ENCODE measurements at regions not wholly inside any gene's neighbourhood (a gene's known extent, or its start where the extent isn't known, plus 50 kb on each side); places are given as distances from the start of the nearest gene placed in this dataset.

GRCh38 chr2:104344306-104344705, 509.6 kb upstream of the POU3F3 start:
- no peak for ATAC-seq
- DNase-seq, result no peak
- intact Hi-C loops (cut with DNase I, micrococcal nuclease), result no loop called here

DNA sequence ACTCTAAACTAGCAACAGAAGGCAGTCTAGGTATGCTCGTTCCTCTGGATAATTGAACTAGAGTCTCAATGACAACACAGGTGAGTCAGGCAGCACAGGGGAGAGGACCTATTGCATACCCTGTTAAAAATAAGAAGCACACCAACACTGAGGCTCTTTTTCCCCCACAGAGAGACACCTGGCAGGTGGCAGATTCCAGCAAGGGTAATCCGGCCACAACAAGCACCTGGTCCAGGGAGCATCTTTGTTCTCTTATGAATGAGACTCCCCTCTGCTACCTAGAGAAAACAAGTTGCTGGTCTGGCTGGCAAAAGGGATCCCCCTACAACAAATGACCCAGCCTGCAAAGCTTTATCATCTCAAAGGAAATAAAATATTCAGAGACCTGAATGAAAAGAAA, 508.9 kb upstream of the POU3F3 start:
- Histone ChIP-seq H3K4me3 (no peak overlapping the region), H3K9me3 (no peaks in the 10 kb centered on the region), H3K4me1 (ENCODE audit: low read depth) (no peaks in the 10 kb centered on the region), H3K36me3 (ENCODE audit: low read depth) (no peaks in the 10 kb centered on the region)
- ATAC-seq, result no peak
- intact Hi-C loops (cut with DNase I, micrococcal nuclease), result no loop called here
- no peak for DNase-seq
- TF ChIP-seq, protein P1, sequence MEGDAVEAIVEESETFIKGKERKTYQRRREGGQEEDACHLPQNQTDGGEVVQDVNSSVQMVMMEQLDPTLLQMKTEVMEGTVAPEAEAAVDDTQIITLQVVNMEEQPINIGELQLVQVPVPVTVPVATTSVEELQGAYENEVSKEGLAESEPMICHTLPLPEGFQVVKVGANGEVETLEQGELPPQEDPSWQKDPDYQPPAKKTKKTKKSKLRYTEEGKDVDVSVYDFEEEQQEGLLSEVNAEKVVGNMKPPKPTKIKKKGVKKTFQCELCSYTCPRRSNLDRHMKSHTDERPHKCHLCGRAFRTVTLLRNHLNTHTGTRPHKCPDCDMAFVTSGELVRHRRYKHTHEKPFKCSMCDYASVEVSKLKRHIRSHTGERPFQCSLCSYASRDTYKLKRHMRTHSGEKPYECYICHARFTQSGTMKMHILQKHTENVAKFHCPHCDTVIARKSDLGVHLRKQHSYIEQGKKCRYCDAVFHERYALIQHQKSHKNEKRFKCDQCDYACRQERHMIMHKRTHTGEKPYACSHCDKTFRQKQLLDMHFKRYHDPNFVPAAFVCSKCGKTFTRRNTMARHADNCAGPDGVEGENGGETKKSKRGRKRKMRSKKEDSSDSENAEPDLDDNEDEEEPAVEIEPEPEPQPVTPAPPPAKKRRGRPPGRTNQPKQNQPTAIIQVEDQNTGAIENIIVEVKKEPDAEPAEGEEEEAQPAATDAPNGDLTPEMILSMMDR (IDR thresholded peaks at IDR 0.05), result no peak

More at GRCh38 chr2:104344306-104344705, 509.6 kb upstream of the POU3F3 start:
- no peak overlapping the region for H3K4me3 ChIP-seq
- TF ChIP-seq, protein P1 (IDR thresholded peaks at IDR 0.05), result no peak
- no peaks in the 10 kb centered on the region for H3K4me1 ChIP-seq (ENCODE audit: low read depth)
- H3K9me3 ChIP-seq, result no peaks in the 10 kb centered on the region
- H3K36me3 ChIP-seq (ENCODE audit: low read depth), result no peaks in the 10 kb centered on the region

GRCh38 chr2:104358122-104358521, 495.8 kb upstream of the POU3F3 start:
- Histone ChIP-seq H3K36me3 (ENCODE audit: low read depth) (no peaks in the 10 kb centered on the region), H3K4me3 (no peak overlapping the region), H3K4me1 (ENCODE audit: low read depth) (no peaks in the 10 kb centered on the region), H3K9me3 (no peaks in the 10 kb centered on the region)
- TF ChIP-seq, protein P1 (IDR thresholded peaks at IDR 0.05), result no peak
- DNase-seq (no peak), ATAC-seq (no peak)
- intact Hi-C loops (cut with DNase I, micrococcal nuclease), result no loop called here

GRCh38 chr2:104361414-104361813, 492.5 kb upstream of the POU3F3 start:
- Histone ChIP-seq H3K36me3 (ENCODE audit: low read depth) (no peaks in the 10 kb centered on the region), H3K4me1 (ENCODE audit: low read depth) (no peaks in the 10 kb centered on the region), H3K4me3 (no peak overlapping the region), H3K9me3 (no peaks in the 10 kb centered on the region)
- TF ChIP-seq, protein P1 (IDR thresholded peaks at IDR 0.05), result no peak
- intact Hi-C loops (cut with DNase I, micrococcal nuclease), result no loop called here
- DNase-seq (no peak), ATAC-seq (no peak)

DNA sequence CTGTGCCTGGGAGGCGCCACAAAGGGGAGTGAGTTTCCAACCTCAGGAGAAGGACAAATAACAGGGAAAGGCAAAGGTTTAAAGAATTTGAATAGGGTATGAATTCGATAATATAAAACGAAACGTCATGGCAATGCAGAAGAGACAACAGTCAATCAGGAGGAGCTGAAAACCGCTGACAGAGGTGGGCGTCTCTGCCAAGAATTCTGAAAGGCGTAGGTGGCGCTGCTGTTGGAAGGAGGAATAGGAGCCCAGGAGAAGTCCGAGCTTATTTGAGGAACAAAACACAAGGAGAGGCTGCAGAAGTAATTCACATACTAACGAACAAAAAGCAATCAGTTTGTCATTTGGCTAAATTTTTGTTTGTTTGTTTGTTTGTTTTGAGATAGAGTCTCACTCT, 485.8 kb upstream of the POU3F3 start:
- H3K9me3 ChIP-seq, result no peaks in the 10 kb centered on the region
- ATAC-seq (no peak), DNase-seq (no peak)
- intact Hi-C loops (cut with DNase I, micrococcal nuclease), result no loop called here
- no peaks in the 10 kb centered on the region for H3K4me1 ChIP-seq (ENCODE audit: low read depth)
- no peak overlapping the region for H3K4me3 ChIP-seq
- TF ChIP-seq, protein P1 (IDR thresholded peaks at IDR 0.05), result no peak
- no peaks in the 10 kb centered on the region for H3K36me3 ChIP-seq (ENCODE audit: low read depth)

Measured in mucosa of descending colon (tissue), 3 donors.